GM18951 (cell line): ENCODE measurements at regions not wholly inside any gene's neighbourhood (a gene's known extent, or its start where the extent isn't known, plus 50 kb on each side); places are given as distances from the start of the nearest gene placed in this dataset.

ENCODE experiments used
- POLR2A ChIP-seq: IDR thresholded peaks from 4 replicates; pipeline ENCODE4 v1.6.1; 2011; ENCODE audit warnings: mild to moderate bottlenecking; ENCODE audit not compliant: insufficient read length, insufficient read depth; ENCODE audit errors: extremely low read depth
- in situ Hi-C: fragments of 300-500 bp; cut with MboI; formaldehyde crosslinking; loops from one replicate; pipeline ENCODE4 v1.12.0; 2022; ENCODE audit warnings: low sequenced_read_pairs, mixed read lengths, inconsistent platforms; ENCODE audit not compliant: unreplicated experiment

- in situ Hi-C loops: no loop called here
- no peak for TF ChIP-seq POLR2A
These were observed 82.1 kb upstream of the SIRPA start for GRCh38 chr20:1813101-1813529.

- in situ Hi-C loops: no loop called here
- TF ChIP-seq POLR2A: no peak
These were observed 83.3 kb upstream of the SIRPA start for GRCh38 chr20:1811621-1812498.

- in situ Hi-C loops: no loop called here
- no peak for TF ChIP-seq POLR2A
These were observed 84.1 kb upstream of the SIRPA start for GRCh38 chr20:1810926-1811620.

- in situ Hi-C loops: no loop called here
- no peak for TF ChIP-seq POLR2A
These were observed 84.7 kb upstream of the SIRPA start for GRCh38 chr20:1810572-1810925.

- no peak for TF ChIP-seq POLR2A
- in situ Hi-C loops: no loop called here
These were observed 85.3 kb upstream of the SIRPA start for GRCh38 chr20:1809611-1810510.

GRCh38 chr20:1809131-1809572 is 86.1 kb upstream of the SIRPA start:
- in situ Hi-C loops: no loop called here
- no peak for TF ChIP-seq POLR2A

GRCh38 chr20:1808101-1808500 is 87.1 kb upstream of the SIRPA start:
- no peak for TF ChIP-seq POLR2A
- in situ Hi-C loops: no loop called here

- in situ Hi-C loops: no loop called here
- no peak for TF ChIP-seq POLR2A
These were observed 87.8 kb upstream of the SIRPA start for GRCh38 chr20:1807394-1807793.

GRCh38 chr20:1806456-1806855 is 88.8 kb upstream of the SIRPA start:
- no peak for TF ChIP-seq POLR2A
- in situ Hi-C loops: no loop called here

- in situ Hi-C loops: no loop called here
These were observed 89.4 kb upstream of the SIRPA start for GRCh38 chr20:1805816-1806215.

GRCh38 chr20:1805161-1805581 is 90.0 kb upstream of the SIRPA start:
- in situ Hi-C loops: no loop called here
- no peak for TF ChIP-seq POLR2A

More at GRCh38 chr20:1805816-1806215, 89.4 kb upstream of the SIRPA start:
- TF ChIP-seq POLR2A: no peak

GRCh38 chr20:1804554-1804956 is 90.7 kb upstream of the SIRPA start:
- in situ Hi-C loops: no loop called here
- TF ChIP-seq POLR2A: no peak

GRCh38 chr20:1803932-1804501 is 91.2 kb upstream of the SIRPA start:
- in situ Hi-C loops: no loop called here

More at GRCh38 chr20:1803932-1804501, 91.2 kb upstream of the SIRPA start:
- no peak for TF ChIP-seq POLR2A
